CD4-positive, alpha-beta T cell treated with Interleukin-15 for 1 hour (primary cell): ENCODE measurements at regions not wholly inside any gene's neighbourhood (a gene's known extent, or its start where the extent isn't known, plus 50 kb on each side); places are given as distances from the start of the nearest gene placed in this dataset.

Experiments used
- DNase-seq: peaks from one replicate; pipeline ENCODE4 v3.0.0-alpha.2; 2020

- DNase-seq = no peak
These were observed 176.6 kb upstream of the PRKCQ start for GRCh38 chr10:6756716-6757115.

DNA sequence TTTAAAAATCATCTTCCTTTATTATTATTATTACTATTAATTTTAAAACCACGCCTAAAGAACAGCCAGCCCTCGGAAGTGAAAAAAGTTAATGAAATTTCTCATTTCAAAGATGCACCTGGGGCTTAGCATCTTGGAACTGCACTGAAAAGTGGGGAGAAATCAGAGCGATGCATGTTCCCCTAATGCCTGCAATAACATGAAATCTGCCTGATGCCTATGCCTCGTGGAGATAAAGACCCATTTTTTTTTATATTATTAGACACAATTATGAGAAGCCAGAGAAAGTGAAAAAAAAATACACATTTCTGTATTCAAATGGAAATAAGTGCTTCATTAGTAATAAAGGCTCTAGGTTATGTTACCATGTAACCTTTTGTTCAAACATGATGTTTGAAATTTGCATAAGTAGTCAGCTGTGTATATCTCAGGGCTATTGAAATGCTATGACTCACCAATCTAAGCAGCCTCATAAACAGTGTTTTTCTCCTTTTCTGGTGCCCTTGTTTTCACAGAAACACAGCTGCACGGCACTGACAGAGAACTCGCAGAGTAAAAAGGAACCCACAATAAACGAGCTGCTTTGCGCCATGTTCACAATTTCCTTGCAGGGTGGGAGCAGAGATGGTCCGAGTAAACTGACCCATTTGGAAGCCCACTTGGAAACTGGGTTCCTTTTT is 175.8 kb upstream of the PRKCQ start:
- no peak for DNase-seq

DNA sequence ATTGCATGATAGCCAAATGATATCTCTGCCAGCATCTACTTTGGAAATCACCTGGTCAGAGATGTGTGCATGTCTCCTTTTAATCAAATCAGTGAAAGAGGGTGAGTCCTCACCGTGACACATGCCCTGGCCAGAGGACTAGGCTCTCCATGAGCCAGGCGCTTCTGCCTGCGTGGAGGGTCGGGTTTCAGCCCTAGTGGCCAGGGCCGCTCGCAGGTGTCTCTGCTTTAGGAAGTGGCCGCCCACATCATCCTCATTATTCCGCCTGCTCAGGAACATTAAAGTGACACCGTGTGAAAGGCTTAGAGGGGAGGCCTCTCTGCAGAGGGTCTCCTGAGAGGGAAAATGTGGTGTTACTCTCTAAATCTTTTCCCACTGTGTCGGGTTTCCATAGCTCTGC is 173.6 kb upstream of the PRKCQ start:
- DNase-seq = no peak

DNA sequence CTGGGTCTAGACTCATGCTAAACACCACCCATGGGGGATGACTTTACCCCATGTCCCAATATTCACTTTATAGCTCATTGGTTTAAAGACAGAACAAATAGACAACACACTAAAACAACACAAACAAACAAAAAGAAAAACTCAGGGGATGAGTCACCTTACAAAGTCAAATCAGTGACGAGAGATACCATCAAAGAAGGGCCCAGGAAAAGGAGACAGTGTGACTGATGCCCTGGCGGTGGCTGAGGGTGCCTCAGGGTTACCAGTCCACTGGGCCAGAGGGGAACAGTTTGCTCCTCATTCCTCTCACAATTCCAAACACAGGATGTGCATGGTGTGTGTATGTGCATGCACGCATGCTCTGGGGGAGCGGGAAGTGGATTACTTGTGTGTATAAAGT is 171.3 kb upstream of the PRKCQ start:
- no peak for DNase-seq

- no peak for DNase-seq
These were observed 169.0 kb upstream of the PRKCQ start for GRCh38 chr10:6748981-6749635.

DNA sequence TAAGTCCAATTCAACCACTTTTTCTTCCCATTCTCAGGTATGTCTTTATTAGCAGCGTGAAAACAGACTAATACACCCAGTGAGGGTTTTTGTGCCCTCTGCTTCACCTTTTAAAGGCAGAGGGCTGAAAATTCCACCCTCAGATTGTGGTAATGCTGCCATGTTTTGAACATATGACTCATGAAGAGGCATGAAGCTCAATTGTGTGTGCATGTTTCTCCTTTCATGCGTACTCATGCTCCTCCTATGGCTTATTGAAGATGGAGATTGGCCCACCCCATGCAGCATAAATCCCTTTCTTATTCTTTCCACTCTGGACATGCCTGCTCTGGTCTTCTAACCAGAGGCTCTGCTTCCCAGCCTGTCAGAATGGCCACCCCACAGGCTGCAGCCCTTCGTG is 168.0 kb upstream of the PRKCQ start:
- DNase-seq = no peak

GRCh38 chr10:6746782-6747181 is 166.7 kb upstream of the PRKCQ start:
- DNase-seq = no peak

GRCh38 chr10:6743291-6743849 is 163.3 kb upstream of the PRKCQ start:
- no peak for DNase-seq

- DNase-seq = no peak
These were observed 161.5 kb upstream of the PRKCQ start for GRCh38 chr10:6741541-6741941.

- DNase-seq = no peak
These were observed 159.6 kb upstream of the PRKCQ start for GRCh38 chr10:6739530-6740174.

DNA sequence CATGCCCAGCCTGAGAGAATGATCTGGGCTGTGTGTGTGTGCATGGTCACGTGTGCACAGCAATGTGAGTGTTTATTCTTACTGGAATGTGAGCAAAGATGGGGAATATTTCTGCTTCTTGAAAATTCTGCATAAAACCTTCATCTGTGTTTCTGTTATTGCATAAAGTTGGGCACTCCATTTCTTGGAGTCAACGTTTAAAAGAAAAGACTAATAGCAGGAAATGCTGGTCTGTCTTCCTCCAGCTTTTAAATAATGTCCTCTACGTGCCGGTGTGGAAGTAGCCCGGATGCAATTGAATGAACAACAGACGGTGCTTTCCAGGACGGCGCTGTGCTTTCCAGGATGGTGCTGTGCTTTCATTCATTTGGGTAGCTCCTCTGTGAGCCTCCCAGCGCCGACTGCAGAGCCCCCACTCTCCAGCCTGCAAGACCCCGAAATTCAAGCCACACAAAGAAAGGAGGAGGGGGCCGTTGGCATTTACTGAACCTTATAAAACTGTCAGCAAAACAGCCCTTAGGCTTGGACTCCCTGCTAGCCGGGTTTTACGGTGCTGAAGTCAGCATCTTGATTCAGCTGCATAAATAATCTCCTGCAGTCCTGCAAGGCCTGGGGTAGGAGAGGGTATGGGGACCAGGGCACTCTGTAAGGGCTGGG is 158.2 kb upstream of the PRKCQ start:
- no peak for DNase-seq

DNA sequence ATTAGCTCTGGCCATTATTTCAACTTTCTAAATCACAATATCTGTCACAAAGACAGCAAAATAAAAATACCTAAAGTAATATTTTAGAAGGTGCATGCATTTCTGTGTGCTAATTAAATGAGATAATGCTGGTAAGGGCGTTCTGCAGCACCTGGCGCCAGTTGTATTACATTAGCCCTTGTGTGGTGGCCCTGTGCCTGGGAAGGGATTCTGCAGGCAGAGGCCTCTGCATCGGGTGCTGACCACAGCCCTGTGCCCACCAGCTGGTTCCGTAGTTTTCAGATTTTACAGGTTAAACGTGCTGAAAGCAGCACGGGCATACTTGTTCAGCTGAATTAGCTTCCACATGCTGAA is 157.7 kb upstream of the PRKCQ start:
- no peak for DNase-seq

- DNase-seq = no peak
These were observed 157.1 kb upstream of the PRKCQ start for GRCh38 chr10:6737080-6737641.

DNA sequence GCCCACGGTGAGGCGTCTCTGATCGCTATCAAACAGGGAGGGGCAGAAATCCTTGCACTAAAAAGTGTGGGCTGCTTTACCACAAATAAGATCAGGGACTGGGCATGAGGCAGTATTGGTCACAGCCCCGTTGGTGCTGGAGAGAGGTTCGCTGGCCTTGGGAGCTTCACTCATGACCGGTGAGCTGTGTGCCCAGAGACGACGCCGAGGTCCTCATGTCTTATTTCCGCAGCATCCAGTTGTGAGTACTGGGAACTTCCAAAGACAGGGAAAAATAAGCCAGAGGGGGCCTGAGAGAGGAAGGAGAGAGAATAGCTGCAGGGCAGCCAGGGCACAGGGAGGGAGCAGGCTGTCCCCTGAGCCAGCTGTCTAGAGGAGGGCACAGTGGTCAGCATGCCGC is 154.2 kb upstream of the PRKCQ start:
- no peak for DNase-seq

- DNase-seq = no peak
These were observed 149.8 kb upstream of the PRKCQ start for GRCh38 chr10:6729861-6730344.

DNA sequence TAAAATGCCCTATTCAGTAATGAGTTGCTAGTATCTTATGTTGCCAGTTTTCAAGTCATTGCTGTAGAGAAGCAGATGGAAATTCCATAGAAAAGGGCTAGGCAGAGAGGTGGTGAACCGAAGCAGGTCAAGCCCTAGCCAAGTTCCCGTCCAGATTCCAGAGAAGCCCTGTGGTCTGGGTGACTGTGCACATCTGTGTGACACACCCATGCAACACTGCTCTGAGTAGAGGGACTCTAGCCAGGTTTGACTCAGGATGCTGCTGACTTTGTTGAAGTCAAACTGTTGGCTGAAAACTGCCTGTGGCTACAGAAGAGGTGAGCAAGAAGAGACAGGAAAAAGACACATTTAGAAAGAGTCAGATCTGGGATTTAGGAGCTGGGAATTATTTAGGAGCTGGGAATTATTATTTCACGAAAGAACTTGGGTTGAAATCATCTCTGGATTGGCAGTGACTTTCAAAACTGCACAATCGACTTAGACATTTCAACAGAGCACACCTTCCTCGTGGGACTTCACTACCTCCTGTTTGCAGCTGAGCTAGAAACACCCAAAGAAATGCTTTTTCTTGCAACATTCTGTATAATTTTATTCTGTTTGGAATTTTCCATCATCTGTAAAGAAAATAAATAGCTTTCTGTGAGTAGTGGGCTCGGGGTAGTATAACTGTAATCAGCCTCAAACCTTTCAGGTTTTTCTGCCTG is 149.1 kb upstream of the PRKCQ start:
- no peak for DNase-seq

- DNase-seq = no peak
These were observed 146.8 kb upstream of the PRKCQ start for GRCh38 chr10:6726924-6727323.

GRCh38 chr10:6722616-6723004 is 142.5 kb upstream of the PRKCQ start:
- no peak for DNase-seq

GRCh38 chr10:6721964-6722615 is 142.0 kb upstream of the PRKCQ start:
- DNase-seq = no peak

DNA sequence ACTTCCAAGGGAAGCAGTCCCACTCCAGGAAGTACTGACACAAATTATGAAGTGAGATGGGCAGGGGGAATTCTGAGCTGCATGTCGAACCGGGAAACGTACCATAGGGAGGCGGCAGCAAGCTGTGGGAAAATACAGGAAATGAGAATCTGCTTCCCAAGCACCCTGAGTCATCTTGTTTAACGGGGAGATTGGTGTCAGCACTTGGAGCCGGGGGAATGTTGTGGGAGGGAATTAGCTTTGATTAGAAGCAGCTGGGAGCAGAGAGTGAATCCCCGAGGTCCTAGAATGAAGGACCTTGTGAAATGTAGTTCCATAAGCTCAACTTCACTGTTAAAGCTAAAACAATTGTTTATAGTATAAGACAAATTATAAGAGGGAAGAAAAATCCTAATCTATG is 141.4 kb upstream of the PRKCQ start:
- no peak for DNase-seq

GRCh38 chr10:6719561-6719960 is 139.5 kb upstream of the PRKCQ start:
- no peak for DNase-seq

GRCh38 chr10:6718550-6718949 is 138.5 kb upstream of the PRKCQ start:
- DNase-seq = no peak
